H9 (cell line): ENCODE measurements at regions not wholly inside any gene's neighbourhood (a gene's known extent, or its start where the extent isn't known, plus 50 kb on each side); places are given as distances from the start of the nearest gene placed in this dataset.

Experiments
- DNase-seq: peaks from one replicate; pipeline ENCODE4 v3.0.0-alpha.2; 2017
- H2AFZ ChIP-seq: one replicate; pipeline ENCODE4 v1.6.1; 2013; ENCODE audit warnings: mild to moderate bottlenecking, low read length, control low read depth, moderate library complexity
- H2AK5ac ChIP-seq: 2 replicates; pipeline ENCODE4 v1.6.1; 2013; ENCODE audit warnings: low read length, control low read depth, mixed read lengths; ENCODE audit not compliant: insufficient read length
- H2BK120ac ChIP-seq: one replicate; pipeline ENCODE4 v1.6.1; 2013; ENCODE audit warnings: low read depth, mild to moderate bottlenecking, low read length, control low read depth, inconsistent platforms; ENCODE audit not compliant: poor library complexity, severe bottlenecking
- H2BK12ac ChIP-seq: 2 replicates; pipeline ENCODE4 v1.6.1; 2013; ENCODE audit warnings: low read length, control low read depth, mixed read lengths, low read depth; ENCODE audit not compliant: insufficient read length
- H2BK15ac ChIP-seq: 2 replicates; pipeline ENCODE4 v1.6.1; 2013; ENCODE audit warnings: low read depth, low read length, control low read depth
- H2BK20ac ChIP-seq: one replicate; pipeline ENCODE4 v1.6.1; 2013; ENCODE audit warnings: low read depth, mild to moderate bottlenecking, low read length, control low read depth, inconsistent platforms; ENCODE audit not compliant: poor library complexity, severe bottlenecking
- H2BK5ac ChIP-seq: 2 replicates; pipeline ENCODE4 v1.6.1; 2013; ENCODE audit warnings: low read length, control low read depth, mixed read lengths; ENCODE audit not compliant: insufficient read length
- H3K14ac ChIP-seq: 2 replicates; pipeline ENCODE4 v1.6.1; 2013; ENCODE audit warnings: low read length, control low read depth; ENCODE audit not compliant: insufficient read depth
- H3K18ac ChIP-seq: 2 replicates; pipeline ENCODE4 v1.6.1; 2013; ENCODE audit warnings: low read depth, mild to moderate bottlenecking, mixed read lengths, low read length, control low read depth; ENCODE audit not compliant: insufficient read length
- H3K23ac ChIP-seq: 2 replicates; pipeline ENCODE4 v1.6.1; 2013; ENCODE audit warnings: low read length, control low read depth, mixed read lengths, low read depth; ENCODE audit not compliant: insufficient read length
- H3K23me2 ChIP-seq: 2 replicates; pipeline ENCODE4 v1.6.1; 2013; ENCODE audit warnings: low read depth, mild to moderate bottlenecking, mixed read lengths, low read length, control low read depth; ENCODE audit not compliant: insufficient read length, poor library complexity, severe bottlenecking
- H3K27ac ChIP-seq: 2 replicates; pipeline ENCODE4 v1.5.1; 2013; ENCODE audit warnings: low read length, control low read depth, mixed read lengths, low read depth; ENCODE audit not compliant: insufficient read length
- H3K27me3 ChIP-seq: 2 replicates; pipeline ENCODE4 v1.6.1; 2013; ENCODE audit warnings: low read length, control low read depth, inconsistent platforms; ENCODE audit not compliant: insufficient read depth
- H3K4ac ChIP-seq: 2 replicates; pipeline ENCODE4 v1.6.1; 2013; ENCODE audit warnings: low read depth, mild to moderate bottlenecking, control low read depth, inconsistent platforms, low read length, moderate library complexity
- H3K4me1 ChIP-seq: 2 replicates; pipeline ENCODE4 v1.6.1; 2013; ENCODE audit warnings: low read length, control low read depth, inconsistent platforms; ENCODE audit not compliant: insufficient read depth
- H3K4me2 ChIP-seq: 2 replicates; pipeline ENCODE4 v1.6.1; 2013; ENCODE audit warnings: low read length, control low read depth, mixed read lengths; ENCODE audit not compliant: insufficient read length, insufficient read depth
- H3K56ac ChIP-seq: 2 replicates; pipeline ENCODE4 v1.6.1; 2013; ENCODE audit warnings: low read depth, mild to moderate bottlenecking, mixed read lengths, low read length, control low read depth; ENCODE audit not compliant: insufficient read length
- H3K79me1 ChIP-seq: 2 replicates; pipeline ENCODE4 v1.6.1; 2013; ENCODE audit warnings: low read depth, mild to moderate bottlenecking, moderate library complexity, low read length, control low read depth, inconsistent platforms; ENCODE audit not compliant: insufficient read depth, poor library complexity, severe bottlenecking
- H3K79me2 ChIP-seq: 2 replicates; pipeline ENCODE4 v1.6.1; 2013; ENCODE audit warnings: low read length, control low read depth, inconsistent platforms; ENCODE audit not compliant: insufficient read depth
- H3K9ac ChIP-seq: 2 replicates; pipeline ENCODE4 v1.6.1; 2013; ENCODE audit warnings: low read length, control low read depth, mixed read lengths; ENCODE audit not compliant: insufficient read length; ENCODE audit errors: extremely low read depth
- H3K9me3 ChIP-seq: one replicate; pipeline ENCODE4 v1.6.1; 2013; ENCODE audit warnings: low read depth, low read length, inconsistent platforms; ENCODE audit not compliant: control insufficient read depth
- H3T11ph ChIP-seq: one replicate; pipeline ENCODE4 v1.6.1; 2013; ENCODE audit warnings: mild to moderate bottlenecking, low read length, control low read depth, inconsistent platforms
- H4K20me1 ChIP-seq: one replicate; pipeline ENCODE4 v1.6.1; 2013; ENCODE audit not compliant: control insufficient read depth, insufficient read length, insufficient read depth
- H4K5ac ChIP-seq: 2 replicates; pipeline ENCODE4 v1.6.1; 2013; ENCODE audit warnings: low read depth, mild to moderate bottlenecking, mixed read lengths, low read length, control low read depth; ENCODE audit not compliant: insufficient read length
- H4K8ac ChIP-seq: replicated peaks from 2 replicates; pipeline ENCODE4 v1.6.1; 2013; ENCODE audit warnings: low read length, control low read depth, mixed read lengths, low read depth; ENCODE audit not compliant: insufficient read length
- H4K91ac ChIP-seq: 2 replicates; pipeline ENCODE4 v1.6.1; 2013; ENCODE audit warnings: low read depth, mild to moderate bottlenecking, moderate library complexity, mixed read lengths, low read length, control low read depth; ENCODE audit not compliant: insufficient read length
- H3K27ac Mint-ChIP-seq, 3 experiments: 2 replicates in 2 of 3; 3 replicates in 1 of 3; pipeline ENCODE4 v1.8.0; 2020 to 2021; ENCODE audit warnings: mixed read lengths in 3 of 3, mild to moderate bottlenecking in 1 of 3, moderate library complexity in 1 of 3
- H3K27me3 Mint-ChIP-seq: 2 replicates; pipeline ENCODE4 v1.8.0; 2021; ENCODE audit warnings: low read depth, mild to moderate bottlenecking, moderate library complexity, mixed read lengths
- H3K36me3 Mint-ChIP-seq, 3 experiments: 2 replicates in 2 of 3; 3 replicates in 1 of 3; pipeline ENCODE4 v1.8.0; 2020 to 2021; ENCODE audit warnings: low read depth in 3 of 3, mixed read lengths in 3 of 3; ENCODE audit not compliant: insufficient read depth in 1 of 3
- H3K4me1 Mint-ChIP-seq, 2 experiments: 2 replicates each; pipeline ENCODE4 v1.8.0; 2020; ENCODE audit warnings: mixed read lengths in 2 of 2
- H3K4me3 Mint-ChIP-seq, 2 experiments: 2 replicates in 1 of 2; 3 replicates in 1 of 2; pipeline ENCODE4 v1.8.0; 2020 to 2021; ENCODE audit warnings: mild to moderate bottlenecking in 2 of 2, mixed read lengths in 2 of 2, moderate library complexity in 1 of 2
- H3K9me3 Mint-ChIP-seq, 2 experiments: 2 replicates in 1 of 2; 3 replicates in 1 of 2; pipeline ENCODE4 v1.8.0; 2020; ENCODE audit warnings: mild to moderate bottlenecking in 2 of 2, mixed read lengths in 2 of 2, moderate library complexity in 1 of 2
- WGBS: extraction: QIAGEN DNeasy Blood & Tissue Kit; methylation state at CpG from one replicate; pipeline ENCODE4 v1.1.7; 2013; ENCODE audit warnings: missing lambda C conversion rate, low lambda C conversion rate, mixed read lengths; ENCODE audit not compliant: insufficient read length; ENCODE audit errors: extremely low coverage; 5-methylcytosine and 5-hydroxymethylcytosine counted together
- TF ChIP-seq, protein P1 (sequence below): fragments of 200-600 bp; sonication (generic); conservative IDR thresholded peaks from 3 replicates; pipeline ENCODE4 v1.8.0; 2021; ENCODE audit warnings: antibody characterized with exemption, mild to moderate bottlenecking

- Histone ChIP-seq H3K9ac (no peak overlapping the region), H2BK12ac (no peak overlapping the region), H3K4me2 (no peak overlapping the region), H4K91ac (no peak overlapping the region), H3K79me2 (no peaks in the 10 kb centered on the region), H4K8ac (no peak overlapping the region), H2BK20ac (no peak overlapping the region), H2BK15ac (no peak overlapping the region), H3K23ac (no peak overlapping the region), H3K56ac (no peak overlapping the region), H3K9me3 (no peaks in the 10 kb centered on the region), H4K20me1 (no peaks in the 10 kb centered on the region), H3K79me1 (no peaks in the 10 kb centered on the region), H2BK5ac (no peak overlapping the region), H3K27ac (no peak overlapping the region), H2BK120ac (no peak overlapping the region), H3K27me3 (no peaks in the 10 kb centered on the region), H4K5ac (no peak overlapping the region), H3K4me1 (no peaks in the 10 kb centered on the region), H3K23me2 (no peaks in the 10 kb centered on the region), H2AK5ac (no peak overlapping the region), H3K4ac (no peak overlapping the region), H3T11ph (no peak overlapping the region), H3K14ac (no peak overlapping the region), H3K18ac (no peak overlapping the region), H2AFZ (no peak overlapping the region)
- H3K27ac Mint-ChIP-seq, result no peak overlapping the region
- DNase-seq, result no peak
- TF ChIP-seq, protein P1, sequence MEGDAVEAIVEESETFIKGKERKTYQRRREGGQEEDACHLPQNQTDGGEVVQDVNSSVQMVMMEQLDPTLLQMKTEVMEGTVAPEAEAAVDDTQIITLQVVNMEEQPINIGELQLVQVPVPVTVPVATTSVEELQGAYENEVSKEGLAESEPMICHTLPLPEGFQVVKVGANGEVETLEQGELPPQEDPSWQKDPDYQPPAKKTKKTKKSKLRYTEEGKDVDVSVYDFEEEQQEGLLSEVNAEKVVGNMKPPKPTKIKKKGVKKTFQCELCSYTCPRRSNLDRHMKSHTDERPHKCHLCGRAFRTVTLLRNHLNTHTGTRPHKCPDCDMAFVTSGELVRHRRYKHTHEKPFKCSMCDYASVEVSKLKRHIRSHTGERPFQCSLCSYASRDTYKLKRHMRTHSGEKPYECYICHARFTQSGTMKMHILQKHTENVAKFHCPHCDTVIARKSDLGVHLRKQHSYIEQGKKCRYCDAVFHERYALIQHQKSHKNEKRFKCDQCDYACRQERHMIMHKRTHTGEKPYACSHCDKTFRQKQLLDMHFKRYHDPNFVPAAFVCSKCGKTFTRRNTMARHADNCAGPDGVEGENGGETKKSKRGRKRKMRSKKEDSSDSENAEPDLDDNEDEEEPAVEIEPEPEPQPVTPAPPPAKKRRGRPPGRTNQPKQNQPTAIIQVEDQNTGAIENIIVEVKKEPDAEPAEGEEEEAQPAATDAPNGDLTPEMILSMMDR, result no peak
- no CpG with 5 or more reads among the region's 9 CpGs for WGBS
- no peaks in the 10 kb centered on the region for H3K9me3 Mint-ChIP-seq
- no peak overlapping the region for H3K4me3 Mint-ChIP-seq
- H3K27me3 Mint-ChIP-seq, result peaks cover 6% of the 10 kb centered on the region
- no peaks in the 10 kb centered on the region for H3K36me3 Mint-ChIP-seq
- no peaks in the 10 kb centered on the region for H3K4me1 Mint-ChIP-seq
Measured at GRCh38 chr20:40331807-40332560, 357.1 kb downstream of the MAFB start.
